ENCODE measurements at regions not wholly inside any gene's neighbourhood (a gene's known extent, or its start where the extent isn't known, plus 50 kb on each side); places are given as distances from the start of the nearest gene placed in this dataset.

- DNase-seq: peak; percentile 30
- Mint-ChIP-seq H3K36me3 (ENCODE audit: low read depth) (no peaks in the 10 kb centered on the region), H3K4me3 (no peak overlapping the region), H3K4me1 (ENCODE audit: low read depth) (peaks cover 11% of the 10 kb centered on the region), H3K9me3 (no peaks in the 10 kb centered on the region), H3K27ac (no peak overlapping the region), H3K27me3 (ENCODE audit: insufficient read depth) (peaks cover 3% of the 10 kb centered on the region)
- no peak for TF ChIP-seq CTCF (IDR thresholded peaks at IDR 0.05)
These were observed 52.2 kb upstream of the TRHDE start for GRCh38 chr12:72219937-72220336.
